NCI-H1092 treated with DMSO at 0.1 percent for 48 hours (cell line): ENCODE measurements at regions not wholly inside any gene's neighbourhood (a gene's known extent, or its start where the extent isn't known, plus 50 kb on each side); places are given as distances from the start of the nearest gene placed in this dataset.

ENCODE experiments used
- DNase-seq: peaks from one replicate; lab custom pipeline; 2025; lab: John Stamatoyannopoulos, UW

DNA sequence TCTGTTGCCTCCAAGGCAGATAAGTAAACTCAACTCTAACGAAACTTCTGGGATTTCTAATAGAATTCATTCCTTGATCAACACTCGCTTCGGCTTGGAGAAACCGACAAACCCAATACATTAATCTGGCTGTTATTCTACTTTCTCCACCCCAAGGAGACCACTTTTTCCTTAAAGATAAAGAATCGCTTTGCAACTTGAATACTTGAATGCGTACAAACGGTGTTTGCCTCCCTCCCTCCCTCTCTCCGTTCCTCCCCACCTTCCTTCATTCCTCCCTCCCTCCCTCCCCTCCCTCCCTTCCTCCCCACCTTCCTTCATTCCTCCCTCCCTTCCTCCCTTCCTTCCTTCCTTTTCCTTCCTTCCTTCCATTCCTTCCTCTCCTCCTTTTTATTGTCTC, 432.6 kb downstream of the HAPSTR1 start:
- no peak for DNase-seq

DNA sequence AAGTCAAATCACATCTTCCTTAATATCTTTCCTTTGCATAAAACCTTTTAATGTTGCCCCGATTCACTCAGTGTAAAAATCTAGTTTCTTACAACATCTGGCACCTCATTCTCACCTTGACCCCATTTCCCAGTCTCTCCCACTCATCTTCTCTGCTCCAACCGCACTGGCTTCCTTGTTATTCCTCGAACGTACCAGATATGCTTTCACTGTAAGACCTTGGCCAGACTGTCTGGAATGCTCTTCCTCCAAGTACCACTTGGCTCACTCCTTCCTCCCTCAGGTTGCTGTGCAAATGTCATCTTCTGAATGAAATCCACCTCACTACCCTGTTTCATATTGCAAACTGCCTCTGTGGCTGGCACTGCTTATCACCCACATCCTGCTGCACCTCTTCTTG, 433.6 kb downstream of the HAPSTR1 start:
- DNase-seq, result no peak

- no peak for DNase-seq
Measured at GRCh38 chr16:9526791-9527190, 435.3 kb downstream of the HAPSTR1 start.

- DNase-seq, result no peak
Measured at GRCh38 chr16:9527976-9528375, 436.5 kb downstream of the HAPSTR1 start.

GRCh38 chr16:9528511-9529079, 437.2 kb downstream of the HAPSTR1 start:
- no peak for DNase-seq

GRCh38 chr16:9533042-9533441, 441.6 kb downstream of the HAPSTR1 start:
- DNase-seq, result no peak

- DNase-seq, result no peak
Measured at GRCh38 chr16:9534759-9535158, 443.3 kb downstream of the HAPSTR1 start.

DNA sequence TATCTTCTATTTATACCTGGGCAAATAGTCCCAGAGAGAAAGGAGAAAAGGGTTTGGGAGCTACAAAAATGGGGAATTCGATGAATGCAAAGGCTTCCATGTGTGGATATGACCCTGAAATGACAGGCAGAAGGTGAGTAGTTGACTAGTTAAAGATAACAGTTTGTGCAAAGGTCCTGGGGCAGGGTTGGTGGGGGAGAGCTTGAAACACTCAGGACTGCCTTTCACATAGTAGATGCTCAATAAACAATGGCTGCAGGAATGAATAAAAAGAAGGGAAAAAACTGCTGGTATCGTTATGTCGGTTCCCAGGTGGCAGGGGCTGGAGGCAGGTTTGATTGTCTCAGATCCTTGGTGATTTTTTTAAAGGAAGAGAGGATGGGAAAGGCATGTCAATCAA, 445.5 kb downstream of the HAPSTR1 start:
- DNase-seq, result no peak

GRCh38 chr16:9539346-9539745, 447.9 kb downstream of the HAPSTR1 start:
- DNase-seq, result no peak

DNA sequence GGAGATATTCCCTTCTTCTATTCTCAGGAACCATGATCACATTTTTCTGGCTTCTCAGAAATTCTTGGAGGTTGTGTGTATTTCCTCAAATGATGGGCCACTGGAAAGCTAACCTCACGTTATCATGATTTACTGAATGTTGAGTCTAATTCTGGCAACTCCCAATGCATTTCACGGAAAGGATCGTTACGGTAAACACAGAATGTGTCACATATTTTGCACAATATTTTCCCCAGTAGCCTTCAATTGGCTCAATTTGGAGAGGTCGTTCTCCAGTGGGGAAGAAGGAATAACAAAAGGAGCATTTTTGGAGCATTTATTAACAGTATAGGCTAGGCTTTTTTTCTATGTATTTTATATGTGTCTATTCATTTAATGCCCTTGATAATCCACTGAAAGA, 450.3 kb downstream of the HAPSTR1 start:
- no peak for DNase-seq

GRCh38 chr16:9542165-9542755, 450.8 kb downstream of the HAPSTR1 start:
- DNase-seq, result no peak

DNA sequence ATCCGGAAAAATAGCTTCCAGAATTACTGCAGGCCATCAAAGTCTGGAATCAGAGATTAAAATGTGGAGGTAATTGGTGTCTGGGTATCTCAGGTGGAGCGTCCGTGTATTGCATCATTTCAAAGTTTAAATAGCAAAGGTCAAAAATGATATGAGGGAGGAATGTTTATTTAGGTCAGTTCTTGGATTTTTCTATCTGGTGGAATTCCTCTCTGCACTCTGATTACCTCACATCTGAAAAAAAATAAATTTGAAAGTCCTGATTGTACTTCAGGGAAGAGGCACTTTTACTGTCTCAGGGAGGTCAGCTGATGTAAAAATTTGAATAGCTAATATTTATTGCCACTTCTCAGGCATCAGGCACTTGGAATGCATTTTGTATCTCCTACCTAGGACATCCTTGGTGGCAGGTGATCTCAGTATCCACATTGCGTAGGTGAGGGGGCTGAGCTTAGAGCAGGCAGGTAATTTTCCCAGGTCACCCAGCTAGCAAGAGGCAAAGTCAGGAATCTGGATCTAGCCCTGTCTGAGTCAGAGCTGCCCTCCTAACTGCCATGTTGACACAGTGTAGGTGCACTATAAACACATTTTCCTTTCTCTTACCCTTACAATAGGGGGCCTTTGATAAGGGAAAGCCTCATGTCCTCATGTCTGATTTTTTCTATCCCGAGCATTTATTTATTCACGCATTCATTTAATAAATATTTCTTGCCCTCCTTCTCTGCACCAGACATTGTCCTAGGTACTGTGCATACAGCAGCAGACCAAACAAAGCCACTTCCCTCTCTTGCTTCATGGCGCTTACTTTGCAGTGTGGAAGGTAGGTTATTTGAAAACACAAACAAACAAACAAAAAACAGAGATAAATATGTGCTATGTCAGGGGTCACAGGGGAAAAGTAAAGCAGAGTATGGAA, 454.3 kb downstream of the HAPSTR1 start:
- no peak for DNase-seq

GRCh38 chr16:9546438-9546786, 455.0 kb downstream of the HAPSTR1 start:
- no peak for DNase-seq

DNA sequence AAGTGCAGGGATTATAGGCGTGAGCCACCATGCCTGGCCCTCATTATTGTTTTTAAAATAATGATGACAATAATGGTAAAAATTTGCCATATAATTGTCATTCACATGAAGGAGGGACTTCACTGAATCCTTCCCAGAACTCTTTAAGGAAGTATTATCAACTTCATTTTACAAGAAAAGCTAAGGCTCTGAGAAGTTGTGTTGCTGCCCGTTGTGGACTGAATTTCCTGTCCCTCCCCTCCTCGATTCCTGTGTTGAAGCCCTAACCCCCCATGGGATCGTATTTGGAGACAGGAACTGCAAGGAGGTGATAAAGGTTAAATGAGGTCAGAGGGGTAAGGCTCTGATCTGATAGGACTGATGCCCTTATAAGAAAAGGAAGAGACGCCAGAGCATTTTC, 458.0 kb downstream of the HAPSTR1 start:
- no peak for DNase-seq

GRCh38 chr16:9555051-9555450, 463.6 kb downstream of the HAPSTR1 start:
- DNase-seq, result no peak

- no peak for DNase-seq
Measured at GRCh38 chr16:9556949-9557665, 465.7 kb downstream of the HAPSTR1 start.

DNA sequence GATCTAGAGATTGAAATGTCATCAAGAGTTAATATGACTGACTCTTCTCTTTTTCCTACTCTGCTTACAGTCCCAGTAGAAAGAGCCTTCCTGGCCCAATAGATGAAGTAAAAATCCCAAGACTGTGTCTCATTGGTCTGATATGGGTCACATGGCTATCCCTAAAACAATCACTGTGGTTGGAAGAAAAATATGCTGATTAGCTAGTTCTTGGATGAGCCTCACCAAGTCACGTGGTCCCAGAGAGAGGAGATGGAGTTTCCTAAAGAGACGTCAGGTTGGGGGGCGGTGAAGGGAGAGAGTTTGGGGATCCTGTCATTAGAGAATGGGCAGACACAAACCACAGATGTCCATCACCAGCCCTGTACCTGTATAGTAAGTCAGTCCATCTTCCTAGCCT, 466.3 kb downstream of the HAPSTR1 start:
- no peak for DNase-seq

GRCh38 chr16:9566099-9566498, 474.7 kb downstream of the HAPSTR1 start:
- no peak for DNase-seq

- DNase-seq, result no peak
Measured at GRCh38 chr16:9567666-9568065, 476.2 kb downstream of the HAPSTR1 start.

DNA sequence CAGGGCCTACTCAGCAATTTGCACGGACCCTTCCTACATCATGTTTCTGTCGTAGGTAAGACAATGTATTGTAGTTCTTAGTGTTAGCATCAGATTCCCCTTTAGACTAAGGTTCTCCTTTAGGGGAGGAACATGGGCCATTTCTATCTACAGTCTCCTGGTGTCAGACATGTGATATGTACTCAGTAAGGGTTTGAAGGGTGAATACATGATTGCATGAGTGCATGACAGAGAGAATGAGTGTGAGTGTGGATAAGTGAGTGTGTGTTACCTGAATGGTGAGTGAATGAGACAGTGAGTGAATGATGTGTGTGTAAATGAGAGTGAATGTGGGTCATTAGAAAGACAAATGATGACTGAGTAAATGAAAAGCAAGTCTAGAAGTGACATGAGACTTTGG, 476.8 kb downstream of the HAPSTR1 start:
- no peak for DNase-seq

GRCh38 chr16:9570521-9570920, 479.1 kb downstream of the HAPSTR1 start:
- no peak for DNase-seq

DNA sequence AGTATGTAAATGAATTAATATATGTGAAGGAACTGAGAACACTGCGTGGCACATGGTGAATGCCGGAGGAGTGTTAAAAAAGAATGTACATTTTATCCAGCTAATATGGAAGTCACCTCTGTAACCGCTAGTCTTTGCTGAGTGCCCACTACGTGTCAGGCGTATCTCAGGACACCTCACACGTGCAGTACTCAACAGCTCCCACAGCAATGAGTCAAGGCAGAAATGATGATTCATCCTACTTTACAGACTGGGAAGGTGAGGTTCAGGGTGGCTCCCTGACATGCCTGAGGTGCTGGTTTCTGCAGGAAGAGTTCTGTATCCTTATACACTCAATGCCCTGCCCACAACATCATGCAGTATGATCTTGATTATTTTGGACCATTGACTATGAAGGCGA, 487.0 kb downstream of the HAPSTR1 start:
- DNase-seq, result no peak

GRCh38 chr16:9580025-9580424, 488.6 kb downstream of the HAPSTR1 start:
- no peak for DNase-seq
